Upper lobe of right lung (tissue), 1 donor: ENCODE measurements at regions not wholly inside any gene's neighbourhood (a gene's known extent, or its start where the extent isn't known, plus 50 kb on each side); places are given as distances from the start of the nearest gene placed in this dataset.
A peak's percentile ranks its signal among the peaks of the same experiment; 100 is the strongest.

Experiments used
- ATAC-seq: fragments of 200-7000 bp; cut with Tn5 transposase; one replicate; pipeline ENCODE4 v1.9.1; 2020; ENCODE audit warnings: mild to moderate bottlenecking, moderate library complexity
- DNase-seq: peaks from one replicate; pipeline ENCODE4 v3.0.0-alpha.2; 2020
- H3K27ac ChIP-seq: fragments of 200-600 bp; one replicate; pipeline ENCODE4 v1.8.0; 2022
- H3K27me3 ChIP-seq: fragments of 200-600 bp; one replicate; pipeline ENCODE4 v1.8.0; 2022; ENCODE audit warnings: mild to moderate bottlenecking
- H3K36me3 ChIP-seq: fragments of 200-600 bp; one replicate; pipeline ENCODE4 v1.8.0; 2022
- H3K4me1 ChIP-seq: fragments of 200-600 bp; one replicate; pipeline ENCODE4 v1.8.0; 2022
- H3K4me3 ChIP-seq: fragments of 200-600 bp; one replicate; pipeline ENCODE4 v1.8.0; 2022; ENCODE audit warnings: mild to moderate bottlenecking
- H3K9me3 ChIP-seq: fragments of 200-600 bp; one replicate; pipeline ENCODE4 v1.8.0; 2022
- CTCF ChIP-seq: fragments of 200-600 bp; IDR thresholded peaks from one replicate; pipeline ENCODE4 v1.8.0; 2022; ENCODE audit warnings: antibody characterized with exemption
- intact Hi-C: fragments of 100-400 bp; cut with DNase I; formaldehyde crosslinking; loops from one replicate; pipeline ENCODE4 v1.11.0; 2022
- donor health status: DM: no; HTN: yes; CAD: no; lungs with severe emphysema.

- H3K36me3 ChIP-seq: no peaks in the 10 kb centered on the region
- DNase-seq: no peak
- no peak for TF ChIP-seq CTCF
- no peak overlapping the region for H3K27ac ChIP-seq
- no peak for ATAC-seq
- no peak overlapping the region for H3K4me3 ChIP-seq
- H3K4me1 ChIP-seq: no peaks in the 10 kb centered on the region
- H3K27me3 ChIP-seq: no peaks in the 10 kb centered on the region
- intact Hi-C loops: no loop called here
- H3K9me3 ChIP-seq: no peaks in the 10 kb centered on the region
Measured at GRCh38 chr16:66141885-66142284, 224.6 kb upstream of the CDH5 start.

- Histone ChIP-seq H3K27me3 (no peaks in the 10 kb centered on the region), H3K4me3 (no peak overlapping the region), H3K4me1 (peaks cover 9% of the 10 kb centered on the region), H3K36me3 (no peaks in the 10 kb centered on the region), H3K9me3 (no peaks in the 10 kb centered on the region), H3K27ac (no peak overlapping the region)
- no peak for TF ChIP-seq CTCF
- intact Hi-C loops: no loop called here
- no peak for ATAC-seq
- no peak for DNase-seq
Measured at GRCh38 chr16:66137853-66138252, 228.6 kb upstream of the CDH5 start.

GRCh38 chr16:66136841-66137240, 229.7 kb upstream of the CDH5 start:
- DNase-seq (no peak), ATAC-seq (no peak)
- H3K4me3 ChIP-seq: no peak overlapping the region
- no peaks in the 10 kb centered on the region for H3K9me3 ChIP-seq
- intact Hi-C loops: no loop called here
- H3K27ac ChIP-seq: no peak overlapping the region
- no peaks in the 10 kb centered on the region for H3K27me3 ChIP-seq
- no peak for TF ChIP-seq CTCF
- H3K4me1 ChIP-seq: peaks cover 9% of the 10 kb centered on the region
- H3K36me3 ChIP-seq: no peaks in the 10 kb centered on the region

- Histone ChIP-seq H3K4me1 (peaks cover 9% of the 10 kb centered on the region), H3K4me3 (no peak overlapping the region), H3K36me3 (no peaks in the 10 kb centered on the region), H3K27ac (peak overlapping the region; percentile 21), H3K27me3 (no peaks in the 10 kb centered on the region), H3K9me3 (no peaks in the 10 kb centered on the region)
- ATAC-seq (no peak), DNase-seq (no peak)
- intact Hi-C loops: no loop called here
- no peak for TF ChIP-seq CTCF
Measured at GRCh38 chr16:66135838-66136237, 230.7 kb upstream of the CDH5 start.

GRCh38 chr16:66135421-66135831, 231.1 kb upstream of the CDH5 start:
- Histone ChIP-seq H3K36me3 (no peaks in the 10 kb centered on the region), H3K27ac (no peak overlapping the region), H3K27me3 (no peaks in the 10 kb centered on the region), H3K4me1 (peaks cover 9% of the 10 kb centered on the region), H3K4me3 (no peak overlapping the region), H3K9me3 (no peaks in the 10 kb centered on the region)
- TF ChIP-seq CTCF: no peak
- no peak for DNase-seq
- peak; percentile 61 for ATAC-seq
- intact Hi-C loops: no loop called here

GRCh38 chr16:66134875-66135274, 231.6 kb upstream of the CDH5 start:
- intact Hi-C loops: no loop called here
- TF ChIP-seq CTCF: no peak
- peaks cover 9% of the 10 kb centered on the region for H3K4me1 ChIP-seq
- DNase-seq: no peak
- H3K27me3 ChIP-seq: no peaks in the 10 kb centered on the region
- no peak for ATAC-seq
- no peaks in the 10 kb centered on the region for H3K9me3 ChIP-seq
- peak overlapping the region; percentile 65 for H3K27ac ChIP-seq
- H3K4me3 ChIP-seq: no peak overlapping the region
- H3K36me3 ChIP-seq: no peaks in the 10 kb centered on the region
